ENCODE measurements at regions not wholly inside any gene's neighbourhood (a gene's known extent, or its start where the extent isn't known, plus 50 kb on each side); places are given as distances from the start of the nearest gene placed in this dataset.

DNA sequence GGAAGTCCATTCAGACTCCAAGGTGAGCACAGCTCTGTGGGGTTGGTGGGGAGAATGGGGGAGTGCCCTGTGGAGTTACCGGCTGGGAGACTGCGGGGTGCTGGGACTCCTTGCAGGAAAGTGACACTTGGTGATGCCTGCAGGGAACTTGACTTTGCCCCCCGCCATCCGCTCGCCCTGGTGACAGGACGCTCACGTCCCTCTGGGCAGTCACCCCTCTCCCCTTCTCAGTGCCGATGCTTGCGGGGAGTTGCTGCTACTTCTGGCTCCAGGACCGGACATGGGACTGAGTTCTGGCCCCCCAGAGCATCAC is 209.5 kb upstream of the C1orf174 start:
- no CpG with 5 or more reads among the region's 10 CpGs for WGBS (ENCODE audit: extremely low coverage, insufficient coverage, insufficient read length)

DNA sequence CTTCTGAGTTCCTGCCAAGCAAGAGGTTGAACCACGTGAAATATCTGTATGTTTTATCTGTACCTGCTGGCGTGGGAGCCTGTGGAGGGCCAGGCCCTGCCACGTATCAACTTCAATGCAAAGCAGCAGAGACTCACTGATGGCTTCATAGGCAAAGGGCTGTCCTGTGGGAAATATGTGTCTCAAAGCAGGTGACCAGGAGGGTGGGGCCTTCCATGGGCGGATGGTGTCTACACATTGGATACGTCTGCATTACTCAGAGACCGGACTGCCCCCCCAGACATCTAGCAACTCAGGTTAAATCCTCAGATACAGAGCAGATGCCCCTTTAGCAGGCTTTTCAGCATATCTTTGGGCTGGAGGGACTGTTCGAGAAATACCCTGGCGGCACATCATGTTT is 210.8 kb upstream of the C1orf174 start:
- no peak overlapping the region for H4K8ac ChIP-seq (ENCODE audit: low read depth, low read length)
- H3K27me3 ChIP-seq (ENCODE audit: insufficient read depth, low read length), result no peaks in the 10 kb centered on the region
- no peak overlapping the region for H2AFZ ChIP-seq (ENCODE audit: insufficient read depth, low read length, poor library complexity)
- H4K91ac ChIP-seq (ENCODE audit: low read depth, low read length), result no peak overlapping the region
- H2BK120ac ChIP-seq (ENCODE audit: insufficient read depth, low read length, poor library complexity), result no peak overlapping the region
- no peak overlapping the region for H4K12ac ChIP-seq (ENCODE audit: low read depth, low read length)
- H3K4ac ChIP-seq (ENCODE audit: low read depth, low read length), result no peak overlapping the region
- H2BK12ac ChIP-seq (ENCODE audit: low read length), result no peak overlapping the region
- no peak overlapping the region for H3K14ac ChIP-seq (ENCODE audit: low read length)
- H2BK5ac ChIP-seq (ENCODE audit: low read depth, low read length, poor library complexity), result no peak overlapping the region
- WGBS (ENCODE audit: extremely low coverage, insufficient coverage, insufficient read length), result no CpG with 5 or more reads among the region's 8 CpGs
- H3K4me2 ChIP-seq (ENCODE audit: low read length), result no peak overlapping the region
- H3K9ac ChIP-seq (ENCODE audit: low read length), result no peak overlapping the region
- no peak overlapping the region for H3K23ac ChIP-seq (ENCODE audit: low read length)
- H3K36me3 ChIP-seq (ENCODE audit: control insufficient read depth in 1 of 2, insufficient read depth in 2 of 2, low read length in 2 of 2), result no peaks in the 10 kb centered on the region
- H3K79me2 ChIP-seq (ENCODE audit: control insufficient read depth, insufficient read depth, low read length, poor library complexity), result no peaks in the 10 kb centered on the region
- peaks cover 0 to 2% of the 10 kb centered on the region in 2 experiments for H3K4me1 ChIP-seq (ENCODE audit: control insufficient read depth in 1 of 2, insufficient read depth in 2 of 2, low read length in 2 of 2)
- H3K27ac ChIP-seq (ENCODE audit: low read depth, low read length), result no peak overlapping the region
- DNase-seq, result no peak
- H3K18ac ChIP-seq (ENCODE audit: low read length), result no peak overlapping the region
- H3K9me3 ChIP-seq (ENCODE audit: insufficient read depth, low read depth, low read length), result peaks cover 3% of the 10 kb centered on the region
- no peak overlapping the region for H2AK5ac ChIP-seq (ENCODE audit: low read length)
- H3K4me3 ChIP-seq (ENCODE audit: low read depth, low read length), result no peak overlapping the region
- H3K79me1 ChIP-seq (ENCODE audit: low read length), result no peaks in the 10 kb centered on the region

More for the DNA sequence above, 209.5 kb upstream of the C1orf174 start:
- Histone ChIP-seq H3K9ac (ENCODE audit: low read length) (no peak overlapping the region), H3K9me3 (ENCODE audit: insufficient read depth, low read depth, low read length) (peaks cover 3% of the 10 kb centered on the region), H3K4me3 (ENCODE audit: low read depth, low read length) (no peak overlapping the region), H4K8ac (ENCODE audit: low read depth, low read length) (no peak overlapping the region), H3K23ac (ENCODE audit: low read length) (no peak overlapping the region), H3K4me1 (ENCODE audit: control insufficient read depth in 1 of 2, insufficient read depth in 2 of 2, low read length in 2 of 2) (peaks cover 0 to 2% of the 10 kb centered on the region in 2 experiments), H3K4ac (ENCODE audit: low read depth, low read length) (no peak overlapping the region), H3K27me3 (ENCODE audit: insufficient read depth, low read length) (no peaks in the 10 kb centered on the region), H4K91ac (ENCODE audit: low read depth, low read length) (no peak overlapping the region), H2BK12ac (ENCODE audit: low read length) (no peak overlapping the region), H3K27ac (ENCODE audit: low read depth, low read length) (no peak overlapping the region), H2BK120ac (ENCODE audit: insufficient read depth, low read length, poor library complexity) (no peak overlapping the region), H4K12ac (ENCODE audit: low read depth, low read length) (no peak overlapping the region), H3K36me3 (ENCODE audit: control insufficient read depth in 1 of 2, insufficient read depth in 2 of 2, low read length in 2 of 2) (no peaks in the 10 kb centered on the region), H3K18ac (ENCODE audit: low read length) (no peak overlapping the region), H3K79me2 (ENCODE audit: control insufficient read depth, insufficient read depth, low read length, poor library complexity) (no peaks in the 10 kb centered on the region), H2BK5ac (ENCODE audit: low read depth, low read length, poor library complexity) (no peak overlapping the region), H3K4me2 (ENCODE audit: low read length) (no peak overlapping the region), H2AFZ (ENCODE audit: insufficient read depth, low read length, poor library complexity) (no peak overlapping the region), H2AK5ac (ENCODE audit: low read length) (no peak overlapping the region), H3K79me1 (ENCODE audit: low read length) (no peaks in the 10 kb centered on the region), H3K14ac (ENCODE audit: low read length) (no peak overlapping the region)
- no peak for DNase-seq

DNA sequence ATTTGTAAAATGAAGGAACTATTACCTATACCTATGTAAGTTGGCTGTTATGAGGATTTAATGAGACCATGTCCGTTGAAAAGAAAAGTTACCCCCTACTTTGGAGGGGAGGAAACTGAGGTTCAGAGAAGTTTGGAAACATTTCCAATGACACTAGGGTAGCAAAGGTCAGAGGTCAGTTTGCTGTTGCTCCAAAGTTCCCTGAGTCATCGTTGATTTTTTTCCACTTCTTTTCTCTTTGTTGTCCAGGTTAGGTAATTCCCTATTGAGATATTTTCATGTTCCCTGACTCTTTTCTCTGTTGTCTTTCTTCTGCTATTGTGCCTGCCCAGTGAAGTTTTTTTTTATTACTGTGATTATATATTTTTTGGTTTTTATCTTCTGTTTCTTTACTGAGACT is 213.8 kb upstream of the C1orf174 start:
- Histone ChIP-seq H3K4me2 (ENCODE audit: low read length) (no peak overlapping the region), H3K36me3 (ENCODE audit: control insufficient read depth in 1 of 2, insufficient read depth in 2 of 2, low read length in 2 of 2) (no peaks in the 10 kb centered on the region), H3K14ac (ENCODE audit: low read length) (no peak overlapping the region), H2AK5ac (ENCODE audit: low read length) (no peak overlapping the region), H3K4me3 (ENCODE audit: low read depth, low read length) (no peak overlapping the region), H3K18ac (ENCODE audit: low read length) (no peak overlapping the region), H3K9me3 (ENCODE audit: insufficient read depth, low read depth, low read length) (peaks cover 5% of the 10 kb centered on the region), H3K27ac (ENCODE audit: low read depth, low read length) (no peak overlapping the region), H4K91ac (ENCODE audit: low read depth, low read length) (no peak overlapping the region), H3K23ac (ENCODE audit: low read length) (no peak overlapping the region), H2BK120ac (ENCODE audit: insufficient read depth, low read length, poor library complexity) (no peak overlapping the region), H3K4me1 (ENCODE audit: control insufficient read depth in 1 of 2, insufficient read depth in 2 of 2, low read length in 2 of 2) (no peaks in the 10 kb centered on the region), H2BK12ac (ENCODE audit: low read length) (no peak overlapping the region), H3K9ac (ENCODE audit: low read length) (no peak overlapping the region), H3K27me3 (ENCODE audit: insufficient read depth, low read length) (no peaks in the 10 kb centered on the region), H2AFZ (ENCODE audit: insufficient read depth, low read length, poor library complexity) (no peak overlapping the region), H2BK5ac (ENCODE audit: low read depth, low read length, poor library complexity) (no peak overlapping the region), H3K79me1 (ENCODE audit: low read length) (no peaks in the 10 kb centered on the region), H4K8ac (ENCODE audit: low read depth, low read length) (no peak overlapping the region), H4K12ac (ENCODE audit: low read depth, low read length) (no peak overlapping the region), H3K79me2 (ENCODE audit: control insufficient read depth, insufficient read depth, low read length, poor library complexity) (no peaks in the 10 kb centered on the region), H3K4ac (ENCODE audit: low read depth, low read length) (no peak overlapping the region)
- DNase-seq, result no peak
- WGBS (ENCODE audit: extremely low coverage, insufficient coverage, insufficient read length), result no CpG with 5 or more reads among the region's 2 CpGs

DNA sequence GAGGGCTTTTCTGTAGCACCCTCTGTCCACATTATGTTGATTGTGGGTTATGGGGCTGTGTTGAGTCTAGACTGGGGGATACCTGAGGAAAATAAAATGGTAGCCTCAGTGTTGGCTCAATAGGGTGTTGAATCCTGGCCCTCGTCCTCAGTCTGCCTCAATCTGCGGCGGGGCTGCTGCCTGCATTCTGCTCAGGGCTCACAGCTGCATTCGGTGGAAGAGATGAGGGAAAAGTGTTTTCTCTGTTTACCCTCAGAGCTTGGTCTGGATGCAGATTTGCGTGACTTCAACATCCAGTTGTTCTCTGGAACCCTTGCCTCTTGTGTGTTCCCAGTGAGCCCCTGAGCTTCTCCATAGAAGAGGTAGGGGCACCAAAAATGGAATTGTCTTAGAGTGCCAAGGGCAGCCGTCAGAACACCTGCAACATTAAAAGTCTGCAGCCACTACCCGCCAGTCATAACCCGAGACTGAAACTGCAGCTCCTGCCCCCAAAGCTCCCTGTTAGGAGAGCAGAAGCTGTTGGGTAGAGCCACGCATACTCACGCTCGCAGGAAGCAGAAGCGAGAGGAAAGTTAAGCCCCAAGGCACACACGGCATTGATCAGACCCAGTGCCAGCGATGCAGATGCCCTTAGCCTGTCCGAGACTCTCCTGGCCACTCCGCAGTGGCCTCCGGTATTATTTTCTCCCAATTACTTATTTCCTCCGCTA is 215.3 kb upstream of the C1orf174 start:
- Histone ChIP-seq H4K8ac (ENCODE audit: low read depth, low read length) (no peak overlapping the region), H4K12ac (ENCODE audit: low read depth, low read length) (no peak overlapping the region), H4K91ac (ENCODE audit: low read depth, low read length) (no peak overlapping the region), H3K4me1 (ENCODE audit: control insufficient read depth in 1 of 2, insufficient read depth in 2 of 2, low read length in 2 of 2) (no peaks in the 10 kb centered on the region), H3K4me2 (ENCODE audit: low read length) (no peak overlapping the region), H3K36me3 (ENCODE audit: control insufficient read depth in 1 of 2, insufficient read depth in 2 of 2, low read length in 2 of 2) (no peaks in the 10 kb centered on the region), H2AFZ (ENCODE audit: insufficient read depth, low read length, poor library complexity) (no peak overlapping the region), H2BK120ac (ENCODE audit: insufficient read depth, low read length, poor library complexity) (no peak overlapping the region), H2AK5ac (ENCODE audit: low read length) (no peak overlapping the region), H3K4ac (ENCODE audit: low read depth, low read length) (no peak overlapping the region), H3K27me3 (ENCODE audit: insufficient read depth, low read length) (no peaks in the 10 kb centered on the region), H3K14ac (ENCODE audit: low read length) (no peak overlapping the region), H3K27ac (ENCODE audit: low read depth, low read length) (no peak overlapping the region), H3K18ac (ENCODE audit: low read length) (no peak overlapping the region), H3K9ac (ENCODE audit: low read length) (no peak overlapping the region), H3K79me1 (ENCODE audit: low read length) (no peaks in the 10 kb centered on the region), H2BK12ac (ENCODE audit: low read length) (no peak overlapping the region), H2BK5ac (ENCODE audit: low read depth, low read length, poor library complexity) (no peak overlapping the region), H3K79me2 (ENCODE audit: control insufficient read depth, insufficient read depth, low read length, poor library complexity) (no peaks in the 10 kb centered on the region), H3K9me3 (ENCODE audit: insufficient read depth, low read depth, low read length) (peaks cover 9% of the 10 kb centered on the region), H3K23ac (ENCODE audit: low read length) (no peak overlapping the region), H3K4me3 (ENCODE audit: low read depth, low read length) (no peak overlapping the region)
- no peak for DNase-seq
- WGBS (ENCODE audit: extremely low coverage, insufficient coverage, insufficient read length), result no CpG with 5 or more reads among the region's 18 CpGs

Data from trophoblast cell (in vitro differentiated cells and primary cell).